Keratinocyte (primary cell): ENCODE measurements at regions not wholly inside any gene's neighbourhood (a gene's known extent, or its start where the extent isn't known, plus 50 kb on each side); places are given as distances from the start of the nearest gene placed in this dataset.
"Not testable (repeated sequence)": the region's sequence is repeated elsewhere in the genome, so short reads cannot be mapped to it uniquely, and the experiment has no call there.

Source experiments
- CTCF ChIP-seq, 3 experiments: IDR thresholded peaks in 1 of 3; conservative IDR thresholded peaks in 1 of 3; optimal IDR thresholded peaks in 1 of 3; 2 replicates in 2 of 3; 3 replicates in 1 of 3; pipeline versions ENCODE3 to v1.5.1; 2011; ENCODE audit warnings: low read length in 3 of 3, mild to moderate bottlenecking in 3 of 3, moderate library complexity in 2 of 3, control low read depth in 1 of 3, inconsistent platforms in 1 of 3; ENCODE audit not compliant: insufficient read depth in 2 of 3; ENCODE audit errors: extremely low read depth in 1 of 3
- EZH2 ChIP-seq: IDR thresholded peaks from one replicate; pipeline ENCODE4 v1.6.1; 2012; ENCODE audit warnings: inconsistent platforms, mild to moderate bottlenecking, low read length, moderate library complexity

- TF ChIP-seq EZH2; CTCF (optimal IDR thresholded peaks at IDR 0.05 in 1 of 3, IDR thresholded peaks at IDR 0.05 in 1 of 3, conservative IDR thresholded peaks at IDR 0.05 in 1 of 3; ENCODE audit: extremely low read depth in 1 of 3, insufficient read depth in 2 of 3, low read length in 3 of 3): not testable (repeated sequence)
Measured at GRCh38 chr2:111510384-111510783, 373.6 kb downstream of the ANAPC1 start.
